ENCODE measurements at regions not wholly inside any gene's neighbourhood (a gene's known extent, or its start where the extent isn't known, plus 50 kb on each side); places are given as distances from the start of the nearest gene placed in this dataset.

- 83 to 100% methylated on average over 1 of the region's 1 CpG for WGBS, 2 experiments (ENCODE audit: insufficient coverage in 2 of 2)
- Histone ChIP-seq H3K36me3 (ENCODE audit: control insufficient read depth, insufficient read depth, low read length) (no peaks in the 10 kb centered on the region), H3K27ac (ENCODE audit: low read depth, low read length, severe bottlenecking) (no peak overlapping the region), H3K4me3 (ENCODE audit: extremely low read depth, insufficient read depth, low read length, poor library complexity, severe bottlenecking) (no peak overlapping the region), H3K4me1 (ENCODE audit: control insufficient read depth, insufficient read depth, low read length, poor library complexity, severe bottlenecking) (no peaks in the 10 kb centered on the region), H3K9me3 (ENCODE audit: control insufficient read depth, low read length) (no peaks in the 10 kb centered on the region)
Measured at GRCh38 chr1:166351676-166352075, 184.9 kb upstream of the FAM78B start.

- Histone ChIP-seq H3K36me3 (ENCODE audit: control insufficient read depth, insufficient read depth, low read length) (no peaks in the 10 kb centered on the region), H3K4me3 (ENCODE audit: extremely low read depth, insufficient read depth, low read length, poor library complexity, severe bottlenecking) (no peak overlapping the region), H3K9me3 (ENCODE audit: control insufficient read depth, low read length) (no peaks in the 10 kb centered on the region), H3K27ac (ENCODE audit: low read depth, low read length, severe bottlenecking) (no peak overlapping the region), H3K4me1 (ENCODE audit: control insufficient read depth, insufficient read depth, low read length, poor library complexity, severe bottlenecking) (no peaks in the 10 kb centered on the region)
- WGBS, 2 experiments (ENCODE audit: insufficient coverage in 2 of 2), result 86 to 93% methylated on average over 2 to 3 of the region's 3 CpGs
Measured at GRCh38 chr1:166353213-166353612, 186.4 kb upstream of the FAM78B start.

GRCh38 chr1:166354406-166354805 is 187.6 kb upstream of the FAM78B start:
- no peaks in the 10 kb centered on the region for H3K4me1 ChIP-seq (ENCODE audit: control insufficient read depth, insufficient read depth, low read length, poor library complexity, severe bottlenecking)
- no peak overlapping the region for H3K27ac ChIP-seq (ENCODE audit: low read depth, low read length, severe bottlenecking)
- H3K9me3 ChIP-seq (ENCODE audit: control insufficient read depth, low read length), result no peaks in the 10 kb centered on the region
- WGBS, 2 experiments (ENCODE audit: insufficient coverage in 2 of 2), result 67 to 74% methylated on average over 2 to 3 of the region's 4 CpGs
- no peaks in the 10 kb centered on the region for H3K36me3 ChIP-seq (ENCODE audit: control insufficient read depth, insufficient read depth, low read length)
- no peak overlapping the region for H3K4me3 ChIP-seq (ENCODE audit: extremely low read depth, insufficient read depth, low read length, poor library complexity, severe bottlenecking)

GRCh38 chr1:166365081-166365480 is 198.3 kb upstream of the FAM78B start:
- Histone ChIP-seq H3K9me3 (ENCODE audit: control insufficient read depth, low read length) (no peaks in the 10 kb centered on the region), H3K36me3 (ENCODE audit: control insufficient read depth, insufficient read depth, low read length) (no peaks in the 10 kb centered on the region), H3K4me3 (ENCODE audit: extremely low read depth, insufficient read depth, low read length, poor library complexity, severe bottlenecking) (no peak overlapping the region), H3K4me1 (ENCODE audit: control insufficient read depth, insufficient read depth, low read length, poor library complexity, severe bottlenecking) (no peaks in the 10 kb centered on the region), H3K27ac (ENCODE audit: low read depth, low read length, severe bottlenecking) (no peak overlapping the region)
- WGBS, 2 experiments (ENCODE audit: insufficient coverage in 2 of 2), result 87 to 91% methylated on average over 2 to 3 of the region's 4 CpGs

- Histone ChIP-seq H3K36me3 (ENCODE audit: control insufficient read depth, insufficient read depth, low read length) (no peaks in the 10 kb centered on the region), H3K4me1 (ENCODE audit: control insufficient read depth, insufficient read depth, low read length, poor library complexity, severe bottlenecking) (no peaks in the 10 kb centered on the region), H3K9me3 (ENCODE audit: control insufficient read depth, low read length) (no peaks in the 10 kb centered on the region), H3K4me3 (ENCODE audit: extremely low read depth, insufficient read depth, low read length, poor library complexity, severe bottlenecking) (no peak overlapping the region), H3K27ac (ENCODE audit: low read depth, low read length, severe bottlenecking) (no peak overlapping the region)
- WGBS, 2 experiments (ENCODE audit: insufficient coverage in 2 of 2), result 81 to 86% methylated on average over 1 to 2 of the region's 3 CpGs
Measured at GRCh38 chr1:166368030-166368429, 201.2 kb upstream of the FAM78B start.

GRCh38 chr1:166377896-166378295 is 211.1 kb upstream of the FAM78B start:
- peaks cover 20% of the 10 kb centered on the region for H3K4me1 ChIP-seq (ENCODE audit: control insufficient read depth, insufficient read depth, low read length, poor library complexity, severe bottlenecking)
- no peak overlapping the region for H3K4me3 ChIP-seq (ENCODE audit: extremely low read depth, insufficient read depth, low read length, poor library complexity, severe bottlenecking)
- H3K36me3 ChIP-seq (ENCODE audit: control insufficient read depth, insufficient read depth, low read length), result no peaks in the 10 kb centered on the region
- H3K9me3 ChIP-seq (ENCODE audit: control insufficient read depth, low read length), result no peaks in the 10 kb centered on the region
- no peak overlapping the region for H3K27ac ChIP-seq (ENCODE audit: low read depth, low read length, severe bottlenecking)
- 92 to 95% methylated on average over 1 to 2 of the region's 4 CpGs for WGBS, 2 experiments (ENCODE audit: insufficient coverage in 2 of 2)

GRCh38 chr1:166378805-166379204 is 212.0 kb upstream of the FAM78B start:
- no peaks in the 10 kb centered on the region for H3K9me3 ChIP-seq (ENCODE audit: control insufficient read depth, low read length)
- no peaks in the 10 kb centered on the region for H3K36me3 ChIP-seq (ENCODE audit: control insufficient read depth, insufficient read depth, low read length)
- H3K4me1 ChIP-seq (ENCODE audit: control insufficient read depth, insufficient read depth, low read length, poor library complexity, severe bottlenecking), result peaks cover 20% of the 10 kb centered on the region
- no peak overlapping the region for H3K4me3 ChIP-seq (ENCODE audit: extremely low read depth, insufficient read depth, low read length, poor library complexity, severe bottlenecking)
- 81 to 86% methylated on average over 3 of the region's 4 CpGs for WGBS, 2 experiments (ENCODE audit: insufficient coverage in 2 of 2)
- no peak overlapping the region for H3K27ac ChIP-seq (ENCODE audit: low read depth, low read length, severe bottlenecking)

- Histone ChIP-seq H3K4me3 (ENCODE audit: extremely low read depth, insufficient read depth, low read length, poor library complexity, severe bottlenecking) (no peak overlapping the region), H3K9me3 (ENCODE audit: control insufficient read depth, low read length) (no peaks in the 10 kb centered on the region), H3K4me1 (ENCODE audit: control insufficient read depth, insufficient read depth, low read length, poor library complexity, severe bottlenecking) (peaks cover 20% of the 10 kb centered on the region), H3K27ac (ENCODE audit: low read depth, low read length, severe bottlenecking) (no peak overlapping the region), H3K36me3 (ENCODE audit: control insufficient read depth, insufficient read depth, low read length) (no peaks in the 10 kb centered on the region)
- WGBS, 2 experiments (ENCODE audit: insufficient coverage in 2 of 2), result 73 to 88% methylated on average over 1 to 2 of the region's 2 CpGs
Measured at GRCh38 chr1:166379447-166379846, 212.6 kb upstream of the FAM78B start.

- H3K4me1 ChIP-seq (ENCODE audit: control insufficient read depth, insufficient read depth, low read length, poor library complexity, severe bottlenecking), result peaks cover 14% of the 10 kb centered on the region
- H3K27ac ChIP-seq (ENCODE audit: low read depth, low read length, severe bottlenecking), result no peak overlapping the region
- no peaks in the 10 kb centered on the region for H3K9me3 ChIP-seq (ENCODE audit: control insufficient read depth, low read length)
- H3K4me3 ChIP-seq (ENCODE audit: extremely low read depth, insufficient read depth, low read length, poor library complexity, severe bottlenecking), result no peak overlapping the region
- 57 to 100% methylated on average over 1 of the region's 2 CpGs for WGBS, 2 experiments (ENCODE audit: insufficient coverage in 2 of 2)
- no peaks in the 10 kb centered on the region for H3K36me3 ChIP-seq (ENCODE audit: control insufficient read depth, insufficient read depth, low read length)
Measured at GRCh38 chr1:166383137-166383536, 216.3 kb upstream of the FAM78B start.

GRCh38 chr1:166383635-166384346 is 217.0 kb upstream of the FAM78B start:
- no peak overlapping the region for H3K4me3 ChIP-seq (ENCODE audit: extremely low read depth, insufficient read depth, low read length, poor library complexity, severe bottlenecking)
- H3K27ac ChIP-seq (ENCODE audit: low read depth, low read length, severe bottlenecking), result no peak overlapping the region
- H3K36me3 ChIP-seq (ENCODE audit: control insufficient read depth, insufficient read depth, low read length), result no peaks in the 10 kb centered on the region
- WGBS, 2 experiments (ENCODE audit: insufficient coverage in 2 of 2), result 71 to 72% methylated on average over 8 of the region's 9 CpGs
- peaks cover 7% of the 10 kb centered on the region for H3K4me1 ChIP-seq (ENCODE audit: control insufficient read depth, insufficient read depth, low read length, poor library complexity, severe bottlenecking)
- H3K9me3 ChIP-seq (ENCODE audit: control insufficient read depth, low read length), result no peaks in the 10 kb centered on the region

- Histone ChIP-seq H3K4me3 (ENCODE audit: extremely low read depth, insufficient read depth, low read length, poor library complexity, severe bottlenecking) (no peak overlapping the region), H3K4me1 (ENCODE audit: control insufficient read depth, insufficient read depth, low read length, poor library complexity, severe bottlenecking) (no peaks in the 10 kb centered on the region), H3K36me3 (ENCODE audit: control insufficient read depth, insufficient read depth, low read length) (no peaks in the 10 kb centered on the region), H3K9me3 (ENCODE audit: control insufficient read depth, low read length) (no peaks in the 10 kb centered on the region), H3K27ac (ENCODE audit: low read depth, low read length, severe bottlenecking) (no peak overlapping the region)
- 89 to 91% methylated on average over 5 to 6 of the region's 7 CpGs for WGBS, 2 experiments (ENCODE audit: insufficient coverage in 2 of 2)
Measured at GRCh38 chr1:166384948-166385347, 218.1 kb upstream of the FAM78B start.

Data from mesodermal cell (in vitro differentiated cells).